ENCODE measurements at regions not wholly inside any gene's neighbourhood (a gene's known extent, or its start where the extent isn't known, plus 50 kb on each side); places are given as distances from the start of the nearest gene placed in this dataset.

DNA sequence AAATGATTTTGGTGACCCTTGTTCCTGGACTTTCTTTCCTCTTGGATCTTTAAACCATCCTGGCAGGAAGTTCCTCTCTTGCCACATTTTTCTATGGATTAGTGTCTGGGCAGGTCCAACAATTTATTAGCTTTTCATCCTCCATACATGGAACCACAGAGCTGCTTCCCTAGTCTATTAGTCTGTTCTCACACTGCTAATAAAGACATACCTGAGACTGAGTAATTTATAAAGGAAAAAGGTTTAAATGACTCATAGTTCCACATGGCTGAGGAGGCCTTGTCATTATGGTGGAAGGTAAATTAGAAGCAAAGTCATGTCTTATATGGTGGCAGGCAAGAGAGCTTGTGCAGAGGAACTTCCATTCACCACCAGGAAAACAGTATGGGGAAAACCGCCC, 122.9 kb downstream of the DDX1 start:
- TF ChIP-seq, protein P1, sequence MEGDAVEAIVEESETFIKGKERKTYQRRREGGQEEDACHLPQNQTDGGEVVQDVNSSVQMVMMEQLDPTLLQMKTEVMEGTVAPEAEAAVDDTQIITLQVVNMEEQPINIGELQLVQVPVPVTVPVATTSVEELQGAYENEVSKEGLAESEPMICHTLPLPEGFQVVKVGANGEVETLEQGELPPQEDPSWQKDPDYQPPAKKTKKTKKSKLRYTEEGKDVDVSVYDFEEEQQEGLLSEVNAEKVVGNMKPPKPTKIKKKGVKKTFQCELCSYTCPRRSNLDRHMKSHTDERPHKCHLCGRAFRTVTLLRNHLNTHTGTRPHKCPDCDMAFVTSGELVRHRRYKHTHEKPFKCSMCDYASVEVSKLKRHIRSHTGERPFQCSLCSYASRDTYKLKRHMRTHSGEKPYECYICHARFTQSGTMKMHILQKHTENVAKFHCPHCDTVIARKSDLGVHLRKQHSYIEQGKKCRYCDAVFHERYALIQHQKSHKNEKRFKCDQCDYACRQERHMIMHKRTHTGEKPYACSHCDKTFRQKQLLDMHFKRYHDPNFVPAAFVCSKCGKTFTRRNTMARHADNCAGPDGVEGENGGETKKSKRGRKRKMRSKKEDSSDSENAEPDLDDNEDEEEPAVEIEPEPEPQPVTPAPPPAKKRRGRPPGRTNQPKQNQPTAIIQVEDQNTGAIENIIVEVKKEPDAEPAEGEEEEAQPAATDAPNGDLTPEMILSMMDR (IDR thresholded peaks at IDR 0.05 in 8 of 11, conservative IDR thresholded peaks at IDR 0.05 in 3 of 11): no peak
- TF ChIP-seq POLR2A (IDR thresholded peaks at IDR 0.05) (no peak), POLR2AphosphoS5 (IDR thresholded peaks at IDR 0.05) (no peak)

Measured in spleen (tissue), 7 donors.